ENCODE measurements at regions not wholly inside any gene's neighbourhood (a gene's known extent, or its start where the extent isn't known, plus 50 kb on each side); places are given as distances from the start of the nearest gene placed in this dataset.
"Not testable (repeated sequence)": the region's sequence is repeated elsewhere in the genome, so short reads cannot be mapped to it uniquely, and the experiment has no call there.

- DNase-seq, result no peak
Observed at GRCh38 chr4:112708772-112709171, 71.8 kb downstream of the LARP7 start.

GRCh38 chr4:112714922-112715901 lies 78.3 kb downstream of the LARP7 start:
- no peak for DNase-seq

- no peak for DNase-seq
Observed at GRCh38 chr4:112717856-112718255, 80.9 kb downstream of the LARP7 start.

- no peak for DNase-seq
Observed at GRCh38 chr4:112721627-112722026, 84.7 kb downstream of the LARP7 start.

GRCh38 chr4:112726041-112726440 lies 89.1 kb downstream of the LARP7 start:
- no peak for DNase-seq

- not testable (repeated sequence) for DNase-seq
Observed at GRCh38 chr4:112727728-112728127, 90.8 kb downstream of the LARP7 start.

- no peak for DNase-seq
Observed at GRCh38 chr4:112731715-112732114, 94.8 kb downstream of the LARP7 start.

GRCh38 chr4:112732142-112732541 lies 95.2 kb downstream of the LARP7 start:
- no peak for DNase-seq

- peak; percentile 2 for DNase-seq
Observed at GRCh38 chr4:112735474-112735951, 98.6 kb downstream of the LARP7 start.

GRCh38 chr4:112736718-112737135 lies 99.8 kb downstream of the LARP7 start:
- DNase-seq, result no peak

- DNase-seq, result no peak
Observed at GRCh38 chr4:112739442-112739841, 102.5 kb downstream of the LARP7 start.

- no peak for DNase-seq
Observed at GRCh38 chr4:112747036-112747435, 110.1 kb downstream of the LARP7 start.

GRCh38 chr4:112748352-112748878 lies 111.5 kb downstream of the LARP7 start:
- no peak for DNase-seq

GRCh38 chr4:112750749-112751148 lies 113.8 kb downstream of the LARP7 start:
- not testable (repeated sequence) for DNase-seq

GRCh38 chr4:112751447-112751846 lies 114.5 kb downstream of the LARP7 start:
- no peak for DNase-seq

GRCh38 chr4:112752061-112752460 lies 115.1 kb downstream of the LARP7 start:
- DNase-seq, result no peak

GRCh38 chr4:112752510-112752909 lies 115.6 kb downstream of the LARP7 start:
- no peak for DNase-seq

- DNase-seq, result no peak
Observed at GRCh38 chr4:112753333-112753732, 116.4 kb downstream of the LARP7 start.

- no peak for DNase-seq
Observed at GRCh38 chr4:112759313-112759712, 122.4 kb downstream of the LARP7 start.

GRCh38 chr4:112765317-112765974 lies 128.5 kb downstream of the LARP7 start:
- peak; percentile 7 for DNase-seq

- DNase-seq, result peak; percentile 3
Observed at GRCh38 chr4:112766422-112766821, 129.5 kb downstream of the LARP7 start.

- no peak for DNase-seq
Observed at GRCh38 chr4:112767386-112767785, 130.4 kb downstream of the LARP7 start.

GRCh38 chr4:112770114-112770513 lies 133.2 kb downstream of the LARP7 start:
- DNase-seq, result no peak

GRCh38 chr4:112775801-112776200 lies 138.9 kb downstream of the LARP7 start:
- DNase-seq, result no peak

Measured in HCEC 1CT (cell line).